Ishikawa (cell line): ENCODE measurements at regions not wholly inside any gene's neighbourhood (a gene's known extent, or its start where the extent isn't known, plus 50 kb on each side); places are given as distances from the start of the nearest gene placed in this dataset.

Experiments used
- CEBPB ChIP-seq: IDR thresholded peaks from 2 replicates; pipeline ENCODE4 v1.6.1; 2012
- CREB1 ChIP-seq: IDR thresholded peaks from 2 replicates; pipeline ENCODE4 v1.6.1; 2012; ENCODE audit warnings: low read depth
- EGR1 ChIP-seq: IDR thresholded peaks from 2 replicates; pipeline ENCODE4 v1.6.1; 2012
- EP300 ChIP-seq: IDR thresholded peaks from 2 replicates; pipeline ENCODE4 v1.6.1; 2012; ENCODE audit warnings: borderline replicate concordance
- FOXM1 ChIP-seq: IDR thresholded peaks from 2 replicates; pipeline ENCODE4 v1.6.1; 2012; ENCODE audit warnings: low read depth, borderline replicate concordance
- NFIC ChIP-seq: IDR thresholded peaks from 2 replicates; pipeline ENCODE4 v1.6.1; 2012
- RAD21 ChIP-seq: IDR thresholded peaks from 2 replicates; pipeline ENCODE4 v1.6.1; 2012; ENCODE audit warnings: low read depth
- REST ChIP-seq: IDR thresholded peaks from 2 replicates; pipeline ENCODE4 v1.6.1; 2012; ENCODE audit warnings: low read depth, mild to moderate bottlenecking
- TAF1 ChIP-seq: IDR thresholded peaks from 2 replicates; pipeline ENCODE4 v1.6.1; 2012; ENCODE audit warnings: low read depth, mild to moderate bottlenecking
- TCF12 ChIP-seq: IDR thresholded peaks from 2 replicates; pipeline ENCODE4 v1.6.1; 2012; ENCODE audit warnings: low read depth
- TEAD4 ChIP-seq: IDR thresholded peaks from 2 replicates; pipeline ENCODE4 v1.6.1; 2012
- YY1 ChIP-seq: IDR thresholded peaks from 2 replicates; pipeline ENCODE4 v1.6.1; 2012; ENCODE audit warnings: low read depth
- ZBTB7A ChIP-seq: IDR thresholded peaks from 2 replicates; pipeline ENCODE4 v1.6.1; 2012; ENCODE audit warnings: low read depth
- TF ChIP-seq, protein P1 (sequence below): IDR thresholded peaks from 2 replicates; pipeline ENCODE4 v1.6.1; 2012
- TF ChIP-seq, protein P2 (sequence below): IDR thresholded peaks from 2 replicates; pipeline ENCODE4 v1.6.1; 2012

GRCh38 chr11:71367756-71368155, 80.4 kb downstream of the DHCR7 start:
- TF ChIP-seq NFIC (no peak), TEAD4 (no peak), EP300 (no peak), RAD21 (no peak), CREB1 (no peak), TAF1 (no peak), CEBPB (no peak), FOXM1 (no peak), EGR1 (no peak), TCF12 (no peak), ZBTB7A (no peak), REST (no peak), YY1 (no peak)
- TF ChIP-seq, protein P1, sequence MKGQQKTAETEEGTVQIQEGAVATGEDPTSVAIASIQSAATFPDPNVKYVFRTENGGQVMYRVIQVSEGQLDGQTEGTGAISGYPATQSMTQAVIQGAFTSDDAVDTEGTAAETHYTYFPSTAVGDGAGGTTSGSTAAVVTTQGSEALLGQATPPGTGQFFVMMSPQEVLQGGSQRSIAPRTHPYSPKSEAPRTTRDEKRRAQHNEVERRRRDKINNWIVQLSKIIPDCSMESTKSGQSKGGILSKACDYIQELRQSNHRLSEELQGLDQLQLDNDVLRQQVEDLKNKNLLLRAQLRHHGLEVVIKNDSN: no peak
- TF ChIP-seq, protein P2, sequence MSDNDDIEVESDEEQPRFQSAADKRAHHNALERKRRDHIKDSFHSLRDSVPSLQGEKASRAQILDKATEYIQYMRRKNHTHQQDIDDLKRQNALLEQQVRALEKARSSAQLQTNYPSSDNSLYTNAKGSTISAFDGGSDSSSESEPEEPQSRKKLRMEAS: no peak

DNA sequence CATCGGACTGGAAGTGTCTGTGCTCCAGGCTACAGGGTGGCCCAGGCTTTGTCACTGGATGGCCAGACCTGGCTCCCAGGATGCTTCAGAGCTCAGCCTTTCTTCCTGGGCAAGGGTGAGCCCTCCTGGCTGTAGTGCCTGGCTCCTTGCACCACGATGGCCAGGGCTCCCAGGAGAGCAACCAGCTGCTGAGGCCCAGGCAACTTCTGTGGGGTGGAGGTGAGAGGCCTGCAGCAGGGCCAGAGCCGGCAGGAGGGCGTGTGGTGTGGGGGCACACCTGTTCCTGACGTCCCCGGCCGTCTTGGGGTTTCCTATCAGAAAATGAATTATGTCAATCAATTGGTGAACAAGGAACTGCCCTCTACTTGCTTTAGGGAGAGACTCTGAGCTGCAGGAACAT, 82.1 kb downstream of the DHCR7 start:
- TF ChIP-seq EGR1: no peak
- TF ChIP-seq EP300: no peak
- no peak for TF ChIP-seq TAF1
- no peak for TF ChIP-seq NFIC
- TF ChIP-seq FOXM1: no peak
- TF ChIP-seq TEAD4: no peak
- TF ChIP-seq CEBPB: no peak
- TF ChIP-seq, protein P1: no peak
- TF ChIP-seq ZBTB7A: no peak
- no peak for TF ChIP-seq REST
- no peak for TF ChIP-seq TCF12
- no peak for TF ChIP-seq RAD21
- TF ChIP-seq, protein P2: no peak
- no peak for TF ChIP-seq YY1
- TF ChIP-seq CREB1: no peak

- TF ChIP-seq CEBPB (no peak), REST (no peak), EGR1 (no peak), TCF12 (no peak), NFIC (no peak), RAD21 (no peak), TAF1 (no peak), CREB1 (no peak), EP300 (no peak), FOXM1 (no peak), TEAD4 (no peak), ZBTB7A (no peak), YY1 (no peak)
- TF ChIP-seq, protein P1: no peak
- TF ChIP-seq, protein P2: no peak
Observed at GRCh38 chr11:71365626-71366025, 82.6 kb downstream of the DHCR7 start.

DNA sequence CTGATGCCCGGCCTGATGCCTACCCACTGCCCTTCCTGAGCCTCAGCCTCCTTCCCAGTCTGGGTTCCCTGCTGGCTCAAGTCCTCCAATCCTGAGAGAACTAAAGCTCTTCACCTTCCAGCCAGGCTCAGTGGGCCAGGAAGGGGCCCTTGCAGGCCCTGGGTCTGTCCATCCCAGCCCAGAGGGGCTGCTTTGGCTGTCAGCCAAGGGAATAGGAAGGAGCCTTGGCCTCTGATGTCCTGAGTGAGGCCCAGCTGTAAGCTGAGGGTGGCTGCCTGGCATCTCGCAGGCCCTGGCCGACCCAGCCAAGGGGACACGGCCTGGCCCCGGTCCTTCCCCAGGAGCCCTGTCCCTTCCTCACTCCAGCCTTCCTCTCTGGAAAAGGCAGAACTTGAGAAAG, 83.4 kb downstream of the DHCR7 start:
- TF ChIP-seq TCF12: no peak
- TF ChIP-seq, protein P1: no peak
- no peak for TF ChIP-seq YY1
- TF ChIP-seq EGR1: no peak
